ENCODE measurements at regions not wholly inside any gene's neighbourhood (a gene's known extent, or its start where the extent isn't known, plus 50 kb on each side); places are given as distances from the start of the nearest gene placed in this dataset.

GRCh38 chr15:39131609-39132008 lies 449.3 kb upstream of the THBS1 start:
- TF ChIP-seq PHF5A (CRISPR knock-in tag; IDR thresholded peaks at IDR 0.05; ENCODE audit: low read depth, unreplicated experiment) = no peak
- TF ChIP-seq RFX1 (IDR thresholded peaks at IDR 0.05) = no peak
- no peak for TF ChIP-seq ZNF710 (CRISPR knock-in tag; IDR thresholded peaks at IDR 0.05; ENCODE audit: borderline replicate concordance)
- TF ChIP-seq, protein P1, sequence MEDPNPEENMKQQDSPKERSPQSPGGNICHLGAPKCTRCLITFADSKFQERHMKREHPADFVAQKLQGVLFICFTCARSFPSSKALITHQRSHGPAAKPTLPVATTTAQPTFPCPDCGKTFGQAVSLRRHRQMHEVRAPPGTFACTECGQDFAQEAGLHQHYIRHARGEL (CRISPR knock-in tag; IDR thresholded peaks at IDR 0.05) = no peak
- H3K9me3 ChIP-seq (ENCODE audit: low read length) = no peaks in the 10 kb centered on the region
- ATAC-seq (no peak), DNase-seq (ENCODE audit: low spot score) (no peak), FAIRE-seq (no peak)
- no peaks in the 10 kb centered on the region for H3K36me3 ChIP-seq (replicated peaks in 1 of 2; ENCODE audit: control insufficient read depth in 1 of 2, insufficient read depth in 2 of 2, low read length in 2 of 2)
- ChIA-PET CTCF (ENCODE audit: low intra/inter-chr PET ratio, low total read pairs) (no interaction called here), POLR2A (no interaction called here)
- peaks cover 43% of the 10 kb centered on the region for H3K4me1 ChIP-seq (ENCODE audit: insufficient read depth, low read length)
- in situ Hi-C loops (cut with HindIII; ENCODE audit: extremely low pct_ligation_motif_present, low pct_unique_long_range_greater_than_20kb) (no loop called here), intact Hi-C loops (cut with micrococcal nuclease; ENCODE audit: unreplicated experiment) (no loop called here)
- no peak overlapping the region for H3K9ac ChIP-seq (ENCODE audit: insufficient read depth, low read depth, low read length)
- H3K79me2 ChIP-seq (ENCODE audit: insufficient read depth, low read length) = no peaks in the 10 kb centered on the region
- H3K27me3 ChIP-seq (ENCODE audit: control insufficient read depth in 1 of 2, insufficient read depth in 2 of 2, low read length in 2 of 2) = no peaks in the 10 kb centered on the region
- no peak overlapping the region for H3K27ac ChIP-seq (ENCODE audit: extremely low read length, insufficient read depth, low read length)
- H3K4me2 ChIP-seq (ENCODE audit: low read depth, low read length) = no peak overlapping the region
- H3K4me3 ChIP-seq (replicated peaks in 1 of 3; ENCODE audit: insufficient read depth in 1 of 3, low read depth in 2 of 3, low read length in 3 of 3) = no peak overlapping the region
- H4K20me1 ChIP-seq (ENCODE audit: insufficient read depth, low read length) = no peaks in the 10 kb centered on the region
- no peak overlapping the region for H2AFZ ChIP-seq (ENCODE audit: low read length)
- 76% methylated on average over 4 of the region's 4 CpGs for WGBS (ENCODE audit: low lambda C conversion rate)
- BruUV-seq (replicated peaks) = no TSS peak

DNA sequence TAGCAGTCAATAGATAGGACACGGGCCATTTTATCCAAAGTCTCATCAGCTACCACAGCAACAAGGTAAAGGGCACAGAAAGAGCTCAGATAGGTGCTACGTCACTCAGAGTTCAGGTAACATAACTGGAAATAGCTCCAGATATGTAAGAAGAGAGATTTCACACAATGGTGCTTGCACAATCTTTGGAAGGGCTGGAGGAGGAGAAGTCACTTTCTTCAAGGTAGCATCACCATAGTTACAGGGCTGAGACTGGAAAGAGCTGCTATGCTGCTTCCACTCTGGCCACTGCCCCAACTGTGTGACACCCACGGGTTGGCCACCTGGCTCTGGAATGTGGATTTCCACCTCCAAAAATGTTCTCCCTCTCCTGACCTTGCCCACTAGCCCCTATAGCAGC lies 448.8 kb upstream of the THBS1 start:
- no peak overlapping the region for H3K27ac ChIP-seq (ENCODE audit: extremely low read length, insufficient read depth, low read length)
- ChIA-PET POLR2A (no interaction called here), CTCF (ENCODE audit: low intra/inter-chr PET ratio, low total read pairs) (no interaction called here)
- peaks cover 39% of the 10 kb centered on the region for H3K4me1 ChIP-seq (ENCODE audit: insufficient read depth, low read length)
- intact Hi-C loops (cut with micrococcal nuclease; ENCODE audit: unreplicated experiment) (no loop called here), in situ Hi-C loops (cut with HindIII; ENCODE audit: extremely low pct_ligation_motif_present, low pct_unique_long_range_greater_than_20kb) (no loop called here)
- no TSS peak for BruUV-seq (replicated peaks)
- FAIRE-seq (no peak), DNase-seq (ENCODE audit: low spot score) (no peak), ATAC-seq (no peak)
- no peak overlapping the region for H2AFZ ChIP-seq (ENCODE audit: low read length)
- no peaks in the 10 kb centered on the region for H3K9me3 ChIP-seq (ENCODE audit: low read length)
- no peak overlapping the region for H3K4me2 ChIP-seq (ENCODE audit: low read depth, low read length)
- H4K20me1 ChIP-seq (ENCODE audit: insufficient read depth, low read length) = no peaks in the 10 kb centered on the region
- TF ChIP-seq DR1 (CRISPR knock-in tag; IDR thresholded peaks at IDR 0.05) (no peak), ZNF850 (CRISPR knock-in tag; conservative IDR thresholded peaks at IDR 0.05) (no peak), CEBPB (IDR thresholded peaks at IDR 0.05; ENCODE audit: borderline replicate concordance, low read depth, low read length) (0 out of 2 replicates have a peak, but pooled peaks have one; percentile 12), SMARCE1 (IDR thresholded peaks at IDR 0.05; ENCODE audit: borderline replicate concordance) (no peak)
- H3K79me2 ChIP-seq (ENCODE audit: insufficient read depth, low read length) = no peaks in the 10 kb centered on the region
- H3K9ac ChIP-seq (ENCODE audit: insufficient read depth, low read depth, low read length) = no peak overlapping the region
- no peaks in the 10 kb centered on the region for H3K27me3 ChIP-seq (ENCODE audit: control insufficient read depth in 1 of 2, insufficient read depth in 2 of 2, low read length in 2 of 2)
- WGBS (ENCODE audit: low lambda C conversion rate) = 89% methylated on average over 3 of the region's 3 CpGs
- no peaks in the 10 kb centered on the region for H3K36me3 ChIP-seq (replicated peaks in 1 of 2; ENCODE audit: control insufficient read depth in 1 of 2, insufficient read depth in 2 of 2, low read length in 2 of 2)
- no peak overlapping the region for H3K4me3 ChIP-seq (replicated peaks in 1 of 3; ENCODE audit: insufficient read depth in 1 of 3, low read depth in 2 of 3, low read length in 3 of 3)
